MCF 10A (cell line): ENCODE measurements at regions not wholly inside any gene's neighbourhood (a gene's known extent, or its start where the extent isn't known, plus 50 kb on each side); places are given as distances from the start of the nearest gene placed in this dataset.

ENCODE experiments used
- BruUV-seq: library from RNA; stranded (reverse); fragments of 400-500 nt; replicated peaks from 2 replicates; lab custom pipeline; 2021; lab: Mats Ljungman, UMichigan
- CTCF ChIA-PET: fragments of 300-600 bp; sonication (Branson Sonifier 250); formaldehyde crosslinking; extraction: SDS; loops from one replicate; lab custom pipeline; 2021; ENCODE audit warnings: antibody characterized with exemption, inconsistent platforms; lab: Yijun Ruan, JAX
- POLR2A ChIA-PET: fragments of 300-600, 350-650 bp; sonication (Branson Sonifier 250); formaldehyde crosslinking; extraction: SDS; loops from one replicate; lab custom pipeline; 2020; ENCODE audit warnings: antibody characterized with exemption, inconsistent platforms; lab: Yijun Ruan, JAX
- DNase-seq: peaks from one replicate; pipeline ENCODE4 v3.0.0-alpha.2; 2018; ENCODE audit not compliant: unreplicated experiment
- H3K27ac Mint-ChIP-seq: one replicate; pipeline ENCODE4 v1.8.0; 2022; ENCODE audit warnings: mild to moderate bottlenecking, low read depth, mixed read lengths; ENCODE audit not compliant: unreplicated experiment
- H3K27me3 Mint-ChIP-seq: one replicate; pipeline ENCODE4 v1.8.0; 2022; ENCODE audit warnings: mixed read lengths; ENCODE audit not compliant: insufficient read depth, unreplicated experiment
- H3K36me3 Mint-ChIP-seq: one replicate; pipeline ENCODE4 v1.8.0; 2022; ENCODE audit warnings: mild to moderate bottlenecking, moderate library complexity, mixed read lengths; ENCODE audit not compliant: insufficient read depth, unreplicated experiment
- H3K4me1 Mint-ChIP-seq: one replicate; pipeline ENCODE4 v1.8.0; 2022; ENCODE audit warnings: mixed read lengths; ENCODE audit not compliant: insufficient read depth, unreplicated experiment
- H3K4me3 Mint-ChIP-seq: one replicate; pipeline ENCODE4 v1.8.0; 2022; ENCODE audit warnings: mild to moderate bottlenecking, moderate library complexity, mixed read lengths; ENCODE audit not compliant: unreplicated experiment
- H3K9me3 Mint-ChIP-seq: one replicate; pipeline ENCODE4 v1.8.0; 2022; ENCODE audit warnings: mixed read lengths; ENCODE audit not compliant: unreplicated experiment
- intact Hi-C: fragments of 100-400 bp; cut with micrococcal nuclease; formaldehyde crosslinking; loops from 2 replicates; pipeline ENCODE4 v1.14.1; 2022
- TF ChIP-seq, protein P1 (sequence below): fragments of 200-600 bp; IDR thresholded peaks from one replicate; pipeline ENCODE4 v1.8.0; 2022; ENCODE audit warnings: antibody characterized with exemption, mild to moderate bottlenecking; ENCODE audit not compliant: unreplicated experiment

GRCh38 chr2:120590841-120591240 is 144.8 kb upstream of the GLI2 start:
- POLR2A ChIA-PET, result interaction anchor here (0.6 kb wide), 1 partner anchor 270 kb away, joined by 3 read pairs; no protein-coding TSS in a partner anchor
- H3K4me1 Mint-ChIP-seq, result peaks cover 27% of the 10 kb centered on the region

GRCh38 chr2:120591572-120591971 is 144.1 kb upstream of the GLI2 start:
- no peak for DNase-seq
- CTCF ChIA-PET, result interaction anchor here (0.5 to 1.2 kb wide), 4 partner anchors 10 to 485 kb away, joined by 3 to 4 read pairs (median 4); no protein-coding TSS in a partner anchor
- no peaks in the 10 kb centered on the region for H3K27me3 Mint-ChIP-seq
- peaks cover 27% of the 10 kb centered on the region for H3K4me1 Mint-ChIP-seq
- peak overlapping the region; percentile 58 for H3K27ac Mint-ChIP-seq
- H3K9me3 Mint-ChIP-seq, result no peaks in the 10 kb centered on the region
- POLR2A ChIA-PET, result interaction anchor here (0.6 kb wide), 1 partner anchor 271 kb away, joined by 3 read pairs; no protein-coding TSS in a partner anchor
- H3K36me3 Mint-ChIP-seq, result no peaks in the 10 kb centered on the region
- no TSS peak for BruUV-seq
- intact Hi-C loops, result no loop called here
- H3K4me3 Mint-ChIP-seq, result no peak overlapping the region
- TF ChIP-seq, protein P1, sequence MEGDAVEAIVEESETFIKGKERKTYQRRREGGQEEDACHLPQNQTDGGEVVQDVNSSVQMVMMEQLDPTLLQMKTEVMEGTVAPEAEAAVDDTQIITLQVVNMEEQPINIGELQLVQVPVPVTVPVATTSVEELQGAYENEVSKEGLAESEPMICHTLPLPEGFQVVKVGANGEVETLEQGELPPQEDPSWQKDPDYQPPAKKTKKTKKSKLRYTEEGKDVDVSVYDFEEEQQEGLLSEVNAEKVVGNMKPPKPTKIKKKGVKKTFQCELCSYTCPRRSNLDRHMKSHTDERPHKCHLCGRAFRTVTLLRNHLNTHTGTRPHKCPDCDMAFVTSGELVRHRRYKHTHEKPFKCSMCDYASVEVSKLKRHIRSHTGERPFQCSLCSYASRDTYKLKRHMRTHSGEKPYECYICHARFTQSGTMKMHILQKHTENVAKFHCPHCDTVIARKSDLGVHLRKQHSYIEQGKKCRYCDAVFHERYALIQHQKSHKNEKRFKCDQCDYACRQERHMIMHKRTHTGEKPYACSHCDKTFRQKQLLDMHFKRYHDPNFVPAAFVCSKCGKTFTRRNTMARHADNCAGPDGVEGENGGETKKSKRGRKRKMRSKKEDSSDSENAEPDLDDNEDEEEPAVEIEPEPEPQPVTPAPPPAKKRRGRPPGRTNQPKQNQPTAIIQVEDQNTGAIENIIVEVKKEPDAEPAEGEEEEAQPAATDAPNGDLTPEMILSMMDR, result no peak

More at GRCh38 chr2:120590841-120591240, 144.8 kb upstream of the GLI2 start:
- Mint-ChIP-seq H3K27me3 (no peaks in the 10 kb centered on the region), H3K27ac (peak overlapping the region; percentile 44), H3K36me3 (no peaks in the 10 kb centered on the region), H3K9me3 (no peaks in the 10 kb centered on the region), H3K4me3 (no peak overlapping the region)
- DNase-seq, result no peak
- no TSS peak for BruUV-seq
- intact Hi-C loops, result no loop called here
- CTCF ChIA-PET, result interaction anchor here (0.6 to 1.5 kb wide), 4 partner anchors 9 to 480 kb away, joined by 4 to 5 read pairs (median 4); no protein-coding TSS in a partner anchor
- TF ChIP-seq, protein P1, result no peak

DNA sequence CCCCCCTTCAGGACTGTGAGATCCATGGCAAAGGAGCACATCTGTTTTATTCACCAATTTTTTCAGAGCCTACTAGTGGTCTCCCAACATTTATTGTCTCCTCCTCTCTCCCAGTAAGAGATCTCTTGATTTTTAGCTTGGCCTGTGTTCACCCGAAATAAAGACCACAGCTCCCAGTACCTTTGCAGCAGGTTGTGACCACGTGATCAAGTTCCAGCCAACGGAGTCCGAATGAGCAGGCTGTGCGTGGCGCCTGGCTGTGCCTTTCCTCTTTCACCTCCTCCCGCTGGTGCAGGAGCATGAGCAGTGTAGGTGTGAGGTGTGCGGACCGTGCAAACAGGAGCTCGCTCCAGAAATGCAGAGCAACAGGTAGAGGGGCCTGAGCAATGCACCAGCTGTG is 143.6 kb upstream of the GLI2 start:
- CTCF ChIA-PET, result interaction anchor here (0.5 to 0.6 kb wide), 2 partner anchors 38 to 279 kb away, joined by 3 to 4 read pairs; no protein-coding TSS in a partner anchor
- H3K27ac Mint-ChIP-seq, result peak overlapping the region; percentile 58
- no peaks in the 10 kb centered on the region for H3K36me3 Mint-ChIP-seq
- POLR2A ChIA-PET, result no interaction called here
- TF ChIP-seq, protein P1, result no peak
- H3K27me3 Mint-ChIP-seq, result no peaks in the 10 kb centered on the region
- no peak overlapping the region for H3K4me3 Mint-ChIP-seq
- intact Hi-C loops, result no loop called here
- peaks cover 27% of the 10 kb centered on the region for H3K4me1 Mint-ChIP-seq
- DNase-seq, result no peak
- H3K9me3 Mint-ChIP-seq, result no peaks in the 10 kb centered on the region
- BruUV-seq, result no TSS peak

DNA sequence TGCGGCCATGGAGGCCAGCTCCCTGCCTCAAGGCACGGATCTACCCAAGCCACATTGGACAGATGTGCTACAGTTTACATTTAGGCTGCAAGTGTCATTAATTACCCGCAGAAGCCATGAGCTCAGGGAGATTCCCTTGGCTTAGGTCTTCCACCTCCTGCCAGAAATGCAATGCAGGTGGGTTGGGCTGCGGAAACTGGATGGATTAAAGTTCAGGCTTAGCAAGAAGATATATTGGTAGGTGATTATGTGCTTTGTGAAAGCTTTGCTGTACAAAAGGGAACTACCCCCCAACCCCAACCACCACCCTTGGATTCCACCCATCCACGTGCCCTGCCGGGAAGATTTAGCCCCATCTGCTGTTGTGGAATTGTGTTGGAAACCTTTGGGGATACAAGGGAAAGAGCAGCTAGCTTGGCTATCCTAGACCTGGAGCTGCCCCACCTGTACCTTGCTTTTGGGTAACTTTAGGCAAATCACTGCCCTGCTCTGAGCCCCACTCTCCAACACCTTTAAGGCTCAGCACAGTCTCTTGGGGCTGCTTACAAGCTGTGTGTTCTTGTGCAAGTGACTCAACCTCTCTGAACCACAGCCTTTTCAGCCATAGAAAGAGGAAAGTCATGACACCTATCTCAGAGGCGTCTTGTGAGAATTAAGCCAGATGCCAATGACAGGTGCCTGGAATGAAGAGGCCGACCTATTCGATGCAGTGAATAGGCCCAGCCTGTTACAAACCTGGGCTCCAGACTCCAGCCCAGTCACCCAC is 141.6 kb upstream of the GLI2 start:
- Mint-ChIP-seq H3K27ac (no peak overlapping the region), H3K27me3 (no peaks in the 10 kb centered on the region), H3K4me1 (peaks cover 25% of the 10 kb centered on the region), H3K9me3 (no peaks in the 10 kb centered on the region), H3K36me3 (no peaks in the 10 kb centered on the region), H3K4me3 (no peak overlapping the region)
- intact Hi-C loops, result no loop called here
- no peak for DNase-seq
- TF ChIP-seq, protein P1, result no peak
- no TSS peak for BruUV-seq
- POLR2A ChIA-PET, result interaction anchor here (0.7 to 2.1 kb wide), 3 partner anchors 10 to 34 kb away, joined by 3 to 11 read pairs (median 5); no protein-coding TSS in a partner anchor
- CTCF ChIA-PET, result interaction anchor here (0.5 to 1.1 kb wide), 3 partner anchors 87 to 482 kb away, joined by 3 to 4 read pairs (median 3); no protein-coding TSS in a partner anchor
